ENCODE measurements at regions not wholly inside any gene's neighbourhood (a gene's known extent, or its start where the extent isn't known, plus 50 kb on each side); places are given as distances from the start of the nearest gene placed in this dataset.

DNA sequence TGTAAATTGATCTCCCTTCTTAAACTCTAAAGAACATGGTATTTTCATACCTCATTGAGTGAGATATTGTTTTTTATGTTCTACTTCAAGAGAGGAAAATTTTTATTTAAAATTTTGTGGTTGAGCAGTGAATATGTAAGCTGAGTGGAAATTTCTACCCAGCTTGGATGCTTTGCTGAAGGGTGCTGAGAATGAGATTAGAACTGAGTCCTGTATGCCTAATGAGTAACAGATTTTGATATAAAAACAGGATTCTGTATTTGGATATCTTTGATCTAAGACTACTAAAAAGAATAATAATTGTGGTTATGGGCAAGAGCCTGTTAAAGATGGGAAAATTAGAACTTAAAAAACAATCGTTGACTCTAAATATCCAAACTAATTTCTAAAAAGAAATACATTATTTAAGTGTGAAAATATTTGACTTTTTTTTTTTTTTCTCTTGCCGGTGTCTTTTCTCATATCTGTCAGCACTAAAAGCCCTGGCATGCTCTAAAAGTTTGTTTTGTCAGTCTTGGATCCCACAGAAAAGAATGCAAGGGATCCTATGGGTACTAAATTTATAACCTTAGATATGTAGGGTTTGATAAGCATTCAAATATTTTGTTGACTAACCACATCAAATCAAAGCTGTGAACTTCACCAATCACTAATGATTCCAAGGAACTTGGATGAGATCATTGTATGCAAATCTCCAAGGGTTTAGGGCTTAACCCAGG, 652.3 kb downstream of the PTPRC start:
- no TSS peak for BruUV-seq (replicated peaks)
- H3K4me1 ChIP-seq (ENCODE audit: control insufficient read depth, insufficient read depth, low read length): no peaks in the 10 kb centered on the region
- ATAC-seq (no peak), DNase-seq (ENCODE audit: low read depth, low spot score) (no peak)
- no peaks in the 10 kb centered on the region for H3K36me3 ChIP-seq (ENCODE audit: control insufficient read depth, insufficient read depth, low read length)
- CTCF ChIA-PET: no interaction called here
- H3K27me3 ChIP-seq (ENCODE audit: control insufficient read depth, insufficient read depth, low read length): no peaks in the 10 kb centered on the region
- in situ Hi-C loops (cut with HindIII; ENCODE audit: low pct_unique_long_range_greater_than_20kb, low sequenced_read_pairs) (no loop called here), intact Hi-C loops (cut with micrococcal nuclease; ENCODE audit: unreplicated experiment) (no loop called here)
- no peak overlapping the region for H3K4me3 ChIP-seq (ENCODE audit: low read depth in 2 of 2, low read length in 2 of 2)
- H3K27ac ChIP-seq (ENCODE audit: low read length): no peak overlapping the region
- H3K9me3 ChIP-seq (ENCODE audit: control insufficient read depth, insufficient read depth, low read depth, low read length): no peaks in the 10 kb centered on the region
- POLR2A ChIA-PET: no interaction called here
- TF ChIP-seq SIN3A (IDR thresholded peaks at IDR 0.05; ENCODE audit: borderline replicate concordance, insufficient read depth, low read depth, low read length): no peak
- TF ChIP-seq TCF7L2 (IDR thresholded peaks at IDR 0.05; ENCODE audit: low read depth, low read length): no peak
- TF ChIP-seq POLR2AphosphoS5 (IDR thresholded peaks at IDR 0.05; ENCODE audit: low read depth, low read length): no peak
- TF ChIP-seq REST (IDR thresholded peaks at IDR 0.05; ENCODE audit: insufficient read depth in 1 of 2, low read depth in 2 of 2, low read length in 1 of 2): no peak
- no peak for TF ChIP-seq CTCF (IDR thresholded peaks at IDR 0.05)

DNA sequence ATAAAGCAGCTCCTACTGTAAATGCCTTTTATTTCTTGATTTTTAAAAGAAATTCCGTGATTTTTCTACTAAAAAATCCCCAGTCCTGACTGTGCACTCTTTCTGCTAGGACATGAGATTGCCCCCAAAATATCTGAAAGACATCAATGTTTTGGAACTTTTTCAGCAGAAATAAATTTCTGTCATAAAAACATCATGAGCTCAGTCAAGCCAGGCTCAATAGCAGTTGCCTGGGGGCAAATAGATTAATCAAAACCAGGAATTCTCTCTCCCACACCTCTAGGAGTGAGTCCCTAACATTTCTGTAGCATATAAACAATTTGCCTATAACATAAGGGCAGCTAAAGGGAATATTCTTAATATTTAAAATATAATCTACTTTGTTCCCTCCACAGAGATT, 654.1 kb downstream of the PTPRC start:
- ChIA-PET CTCF (no interaction called here), POLR2A (no interaction called here)
- Histone ChIP-seq H3K27me3 (ENCODE audit: control insufficient read depth, insufficient read depth, low read length) (no peaks in the 10 kb centered on the region), H3K9me3 (ENCODE audit: control insufficient read depth, insufficient read depth, low read depth, low read length) (no peaks in the 10 kb centered on the region), H3K4me3 (ENCODE audit: low read depth in 2 of 2, low read length in 2 of 2) (no peak overlapping the region), H3K27ac (ENCODE audit: low read length) (no peak overlapping the region), H3K36me3 (ENCODE audit: control insufficient read depth, insufficient read depth, low read length) (no peaks in the 10 kb centered on the region), H3K4me1 (ENCODE audit: control insufficient read depth, insufficient read depth, low read length) (no peaks in the 10 kb centered on the region)
- in situ Hi-C loops (cut with HindIII; ENCODE audit: low pct_unique_long_range_greater_than_20kb, low sequenced_read_pairs) (no loop called here), intact Hi-C loops (cut with micrococcal nuclease; ENCODE audit: unreplicated experiment) (no loop called here)
- no TSS peak for BruUV-seq (replicated peaks)
- no peak for ATAC-seq
- DNase-seq (ENCODE audit: low read depth, low spot score): no peak
- no peak for TF ChIP-seq CTCF (IDR thresholded peaks at IDR 0.05)
